HepG2 (cell line): ENCODE measurements at regions not wholly inside any gene's neighbourhood (a gene's known extent, or its start where the extent isn't known, plus 50 kb on each side); places are given as distances from the start of the nearest gene placed in this dataset.

Experiments used
- ATAC-seq: fragments of 200-7000 bp; cut with Tn5 transposase; 3 replicates; pipeline ENCODE4 v1.9.1; 2020; ENCODE audit warnings: mild to moderate bottlenecking, moderate library complexity
- BruUV-seq: library from RNA; stranded (reverse); fragments of 400-500 nt; replicated peaks from 2 replicates; lab custom pipeline; 2021; lab: Mats Ljungman, UMichigan
- CTCF ChIA-PET: fragments of 300-600 bp; formaldehyde crosslinking; extraction: SDS; loops from one replicate; lab custom pipeline; 2021; ENCODE audit warnings: low total read pairs, inconsistent platforms, low intra/inter-chr PET ratio; lab: Yijun Ruan, JAX
- POLR2A ChIA-PET: fragments of 350-600 bp; sonication (Branson Sonifier 250); formaldehyde crosslinking; loops from one replicate; lab custom pipeline; 2020; ENCODE audit warnings: antibody characterized with exemption, inconsistent platforms; lab: Yijun Ruan, JAX
- DNase-seq: peaks from one replicate; pipeline ENCODE4 v3.0.0-alpha.2; 2015; ENCODE audit warnings: low spot score
- FAIRE-seq: peaks from 3 replicates; lab custom pipeline; 2011; peaks lifted over from hg19 to GRCh38; lab: Jason Lieb, UNC
- H2AFZ ChIP-seq: one replicate; pipeline ENCODE4 v1.6.1; 2011; ENCODE audit warnings: low read length, inconsistent platforms
- H3K27ac ChIP-seq: fragments of 300-600 bp; 3 replicates; pipeline ENCODE4 v1.8.0; 2011; ENCODE audit warnings: mixed run types, mild to moderate bottlenecking, mixed read lengths, low read length, inconsistent platforms; ENCODE audit not compliant: insufficient read depth; ENCODE audit errors: extremely low read length
- H3K27me3 ChIP-seq, 2 experiments: fragments of 200-600 bp in 1 of 2; 2 replicates in 1 of 2; 3 replicates in 1 of 2; pipeline versions ENCODE4 v1.6.0 to v1.8.0; 2011; ENCODE audit warnings: low read length in 2 of 2, mild to moderate bottlenecking in 2 of 2, moderate library complexity in 2 of 2, inconsistent platforms in 1 of 2; ENCODE audit not compliant: insufficient read depth in 2 of 2, control insufficient read depth in 1 of 2
- H3K36me3 ChIP-seq, 2 experiments: fragments of 200-600 bp in 1 of 2; replicated peaks in 1 of 2; 2 replicates in 1 of 2; 3 replicates in 1 of 2; pipeline versions ENCODE4 v1.5.1 to v1.8.0; 2011; ENCODE audit warnings: low read length in 2 of 2, inconsistent platforms in 1 of 2; ENCODE audit not compliant: insufficient read depth in 2 of 2, control insufficient read depth in 1 of 2
- H3K4me1 ChIP-seq: 2 replicates; pipeline ENCODE4 v1.5.1; 2012; ENCODE audit warnings: low read length, inconsistent platforms; ENCODE audit not compliant: insufficient read depth
- H3K4me2 ChIP-seq: 2 replicates; pipeline ENCODE4 v1.6.0; 2011; ENCODE audit warnings: low read depth, low read length, inconsistent platforms
- H3K4me3 ChIP-seq, 3 experiments: fragments of 200-600 bp in 1 of 3; sonication (generic), shearing (Covaris generic) in 1 of 3; replicated peaks in 1 of 3; 2 replicates each; pipeline ENCODE4 v1.5.1; 2011 to 2016; ENCODE audit warnings: low read length in 3 of 3, inconsistent platforms in 2 of 3, low read depth in 2 of 3, mild to moderate bottlenecking in 2 of 3, control low read depth in 1 of 3, mixed read lengths in 1 of 3; ENCODE audit not compliant: insufficient read depth in 1 of 3
- H3K79me2 ChIP-seq: one replicate; pipeline ENCODE4 v1.6.1; 2011; ENCODE audit warnings: low read length, inconsistent platforms; ENCODE audit not compliant: insufficient read depth
- H3K9ac ChIP-seq: 2 replicates; pipeline ENCODE4 v1.6.0; 2011; ENCODE audit warnings: mild to moderate bottlenecking, low read depth, low read length, inconsistent platforms; ENCODE audit not compliant: insufficient read depth
- H3K9me3 ChIP-seq: 2 replicates; pipeline ENCODE4 v1.5.1; 2012; ENCODE audit warnings: mild to moderate bottlenecking, low read length
- H4K20me1 ChIP-seq: 2 replicates; pipeline ENCODE4 v1.6.0; 2011; ENCODE audit warnings: inconsistent platforms, mild to moderate bottlenecking, low read length, moderate library complexity; ENCODE audit not compliant: insufficient read depth
- BRD4 ChIP-seq: sonication (generic); formaldehyde crosslinking; IDR thresholded peaks from 2 replicates; pipeline ENCODE4 v1.4.0; 2020; ENCODE audit warnings: missing genetic modification reagents
- DNMT3B ChIP-seq: conservative IDR thresholded peaks from 2 replicates; pipeline ENCODE4 v1.6.1; 2016; ENCODE audit warnings: missing biosample characterization, control low read depth
- ELF3 ChIP-seq: IDR thresholded peaks from 2 replicates; pipeline ENCODE4 v1.6.1; 2016; ENCODE audit warnings: missing genetic modification reagents, missing compliant biosample characterization
- EZH2 ChIP-seq: conservative IDR thresholded peaks from 2 replicates; pipeline ENCODE4 v1.6.1; 2012; ENCODE audit warnings: mild to moderate bottlenecking, low read depth, low read length, moderate library complexity
- FIP1L1 ChIP-seq: fragments of 200-400 bp; formaldehyde crosslinking; IDR thresholded peaks from 2 replicates; pipeline ENCODE4 v1.6.1; 2018; ENCODE audit warnings: low read depth, mild to moderate bottlenecking, low read length, moderate library complexity, borderline replicate concordance; ENCODE audit not compliant: insufficient read depth
- KAT8 ChIP-seq: IDR thresholded peaks from 2 replicates; pipeline ENCODE4 v1.6.1; 2016; ENCODE audit warnings: missing genetic modification reagents, missing compliant biosample characterization
- KMT2A ChIP-seq: sonication (generic); formaldehyde crosslinking; IDR thresholded peaks from 2 replicates; pipeline ENCODE4 v1.4.0; 2020; ENCODE audit warnings: missing genetic modification reagents
- MATR3 ChIP-seq: sonication (generic); formaldehyde crosslinking; IDR thresholded peaks from 2 replicates; pipeline ENCODE4 v1.4.0; 2020; ENCODE audit warnings: missing genetic modification reagents
- MLLT10 ChIP-seq: sonication (generic); formaldehyde crosslinking; IDR thresholded peaks from 2 replicates; pipeline ENCODE4 v1.4.0; 2020; ENCODE audit warnings: missing genetic modification reagents
- NCOA1 ChIP-seq: sonication (generic); formaldehyde crosslinking; IDR thresholded peaks from 2 replicates; pipeline ENCODE4 v1.9.0; 2021; ENCODE audit warnings: missing genetic modification reagents
- NCOA5 ChIP-seq: sonication (generic); formaldehyde crosslinking; IDR thresholded peaks from 2 replicates; pipeline ENCODE4 v1.4.0; 2020; ENCODE audit warnings: missing genetic modification reagents
- SALL1 ChIP-seq: sonication (generic); formaldehyde crosslinking; IDR thresholded peaks from 2 replicates; pipeline ENCODE4 v1.8.0; 2022; ENCODE audit warnings: mild to moderate bottlenecking, missing genetic modification reagents
- SMARCE1 ChIP-seq: fragments of 450-650 bp; IDR thresholded peaks from 2 replicates; pipeline ENCODE4 v1.6.1; 2017; ENCODE audit warnings: borderline replicate concordance
- TCF12 ChIP-seq, 2 experiments: fragments of 450-650 bp in 1 of 2; sonication (generic) in 1 of 2; formaldehyde crosslinking in 1 of 2; IDR thresholded peaks; 2 replicates each; pipeline versions ENCODE4 v1.6.1 to v1.8.0; 2017 to 2022; ENCODE audit warnings: antibody characterized with exemption in 1 of 2, mild to moderate bottlenecking in 1 of 2, missing genetic modification reagents in 1 of 2, moderate library complexity in 1 of 2
- UBTF ChIP-seq: sonication (generic); formaldehyde crosslinking; IDR thresholded peaks from 2 replicates; pipeline ENCODE4 v1.4.0; 2020; ENCODE audit warnings: mild to moderate bottlenecking, missing genetic modification reagents
- ZBTB42 ChIP-seq: sonication (generic); formaldehyde crosslinking; IDR thresholded peaks from 2 replicates; pipeline ENCODE4 v1.5.0; 2020; ENCODE audit warnings: mild to moderate bottlenecking, missing genetic modification reagents
- ZNF577 ChIP-seq: sonication (generic); formaldehyde crosslinking; IDR thresholded peaks from 2 replicates; pipeline ENCODE4 v1.4.0; 2020; ENCODE audit warnings: mild to moderate bottlenecking, low read depth, missing genetic modification reagents, borderline replicate concordance
- ZNF761 ChIP-seq: sonication (generic); formaldehyde crosslinking; conservative IDR thresholded peaks from 2 replicates; pipeline ENCODE4 v1.4.0; 2020; ENCODE audit warnings: mild to moderate bottlenecking, missing genetic modification reagents
- WGBS: methylation state at CpG from one replicate; pipeline ENCODE4 v1.1.6; 2017; ENCODE audit warnings: low lambda C conversion rate; 5-methylcytosine and 5-hydroxymethylcytosine counted together
- in situ Hi-C: cut with HindIII; loops from 2 replicates; pipeline ENCODE4 v1.10.0; 2017; ENCODE audit warnings: low pct_unique_long_range_greater_than_20kb; ENCODE audit not compliant: extremely low pct_ligation_motif_present
- intact Hi-C: fragments of 100-400 bp; cut with micrococcal nuclease; formaldehyde crosslinking; loops from one replicate; pipeline ENCODE4 v1.10.0; 2022; ENCODE audit not compliant: unreplicated experiment
- TF ChIP-seq, protein P1 (sequence below): sonication (generic); formaldehyde crosslinking; IDR thresholded peaks from 2 replicates; pipeline ENCODE4 v1.9.0; 2021; ENCODE audit warnings: missing genetic modification reagents, mild to moderate bottlenecking, borderline replicate concordance

DNA sequence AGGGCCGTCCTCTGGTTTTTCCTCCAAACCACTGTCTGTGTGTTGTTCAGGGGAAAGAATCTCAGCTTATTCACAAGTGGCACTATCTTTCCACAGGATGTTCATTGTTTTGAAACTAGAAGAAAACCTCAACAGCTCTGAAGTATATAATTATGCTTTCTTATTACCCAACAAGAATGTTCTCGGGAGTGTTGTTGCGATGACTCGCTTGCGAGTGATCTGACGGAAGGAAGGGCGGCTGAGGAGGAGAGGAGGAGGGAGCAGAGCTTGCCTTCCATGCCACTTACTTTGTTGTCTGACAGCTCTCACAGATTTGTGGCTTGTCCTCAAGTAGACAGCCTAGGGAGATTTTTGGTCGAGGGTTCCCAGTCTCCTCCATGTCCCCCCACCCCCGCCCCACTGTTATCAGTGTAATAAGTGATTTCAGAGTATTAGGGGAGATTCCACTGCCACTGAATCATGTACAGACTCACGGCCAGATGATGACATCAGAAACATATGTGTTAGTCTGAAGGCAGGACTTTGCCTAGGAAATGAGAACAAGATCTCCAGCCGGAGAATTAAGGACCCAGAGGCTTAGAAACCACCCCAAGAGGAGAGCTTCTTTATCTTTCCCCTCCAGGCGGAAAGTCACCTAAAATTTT, 80.7 kb upstream of the CCN6 start:
- Histone ChIP-seq H3K79me2 (no peaks in the 10 kb centered on the region), H3K4me2 (no peak overlapping the region), H3K36me3 (no peaks in the 10 kb centered on the region)
- 27% methylated on average over 12 of the region's 12 CpGs for WGBS
- DNase-seq (no peak), ATAC-seq (no peak)
- intact Hi-C loops: no loop called here
- in situ Hi-C loops: no loop called here
- TF ChIP-seq ZBTB42 (CRISPR knock-in tag) (no peak), ZNF761 (CRISPR knock-in tag) (no peak), BRD4 (CRISPR knock-in tag) (no peak), MATR3 (CRISPR knock-in tag) (no peak), NCOA1 (CRISPR knock-in tag) (no peak), TCF12 (IDR thresholded peaks at IDR 0.05) (no peak), TCF12 (CRISPR knock-in tag; IDR thresholded peaks at IDR 0.05) (no peak), SALL1 (CRISPR knock-in tag) (no peak), DNMT3B (no peak), NCOA5 (CRISPR knock-in tag) (no peak), FIP1L1 (no peak), ZNF577 (CRISPR knock-in tag) (no peak), ELF3 (CRISPR knock-in tag) (no peak), EZH2 (no peak), KMT2A (no peak), KAT8 (no peak), SMARCE1 (no peak), MLLT10 (CRISPR knock-in tag) (no peak), UBTF (no peak)
- TF ChIP-seq, protein P1, sequence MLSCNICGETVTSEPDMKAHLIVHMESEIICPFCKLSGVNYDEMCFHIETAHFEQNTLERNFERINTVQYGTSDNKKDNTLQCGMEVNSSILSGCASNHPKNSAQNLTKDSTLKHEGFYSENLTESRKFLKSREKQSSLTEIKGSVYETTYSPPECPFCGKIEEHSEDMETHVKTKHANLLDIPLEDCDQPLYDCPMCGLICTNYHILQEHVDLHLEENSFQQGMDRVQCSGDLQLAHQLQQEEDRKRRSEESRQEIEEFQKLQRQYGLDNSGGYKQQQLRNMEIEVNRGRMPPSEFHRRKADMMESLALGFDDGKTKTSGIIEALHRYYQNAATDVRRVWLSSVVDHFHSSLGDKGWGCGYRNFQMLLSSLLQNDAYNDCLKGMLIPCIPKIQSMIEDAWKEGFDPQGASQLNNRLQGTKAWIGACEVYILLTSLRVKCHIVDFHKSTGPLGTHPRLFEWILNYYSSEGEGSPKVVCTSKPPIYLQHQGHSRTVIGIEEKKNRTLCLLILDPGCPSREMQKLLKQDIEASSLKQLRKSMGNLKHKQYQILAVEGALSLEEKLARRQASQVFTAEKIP (CRISPR knock-in tag): no peak
- TF ChIP-seq, all 625 proteins: peak for 0
- Histone ChIP-seq H3K4me3 (no peak overlapping the region), H3K27me3 (peaks cover 0 to 13% of the 10 kb centered on the region in 2 experiments; a peak in 1 of 5 replicates), H3K4me1 (no peaks in the 10 kb centered on the region), H3K9ac (no peak overlapping the region), H3K27ac (no peak overlapping the region), H4K20me1 (no peaks in the 10 kb centered on the region), H3K9me3 (no peaks in the 10 kb centered on the region), H2AFZ (no peak overlapping the region)
- ChIA-PET POLR2A (no interaction called here), CTCF (no interaction called here)
- no TSS peak for BruUV-seq
- no peak for FAIRE-seq
